ENCODE measurements at regions not wholly inside any gene's neighbourhood (a gene's known extent, or its start where the extent isn't known, plus 50 kb on each side); places are given as distances from the start of the nearest gene placed in this dataset.

DNA sequence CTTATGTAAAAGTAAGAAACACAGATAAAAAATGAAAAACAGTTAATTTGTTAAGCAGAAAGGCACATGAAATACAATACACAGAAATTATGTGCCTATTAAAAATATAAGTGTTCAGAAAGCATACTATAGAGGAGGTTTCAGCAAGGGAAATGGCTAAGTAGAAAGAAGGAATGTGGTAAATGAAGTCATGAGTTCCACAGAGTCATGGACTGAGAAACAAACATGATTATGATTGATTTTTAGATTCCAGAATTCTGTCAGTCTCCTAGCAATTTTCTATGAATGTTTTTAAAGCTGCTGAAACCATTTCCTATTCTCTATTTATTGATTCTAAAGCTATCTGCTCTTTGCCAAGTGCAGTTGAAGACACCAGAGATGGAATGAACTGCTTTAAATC lies 1398.4 kb downstream of the ARAP2 start:
- Histone ChIP-seq H3K36me3 (ENCODE audit: insufficient read depth, low read length) (no peaks in the 10 kb centered on the region), H3K4me1 (ENCODE audit: insufficient read depth, low read length, severe bottlenecking) (no peaks in the 10 kb centered on the region), H3F3A (ENCODE audit: insufficient read depth, low read length) (no peaks in the 10 kb centered on the region), H3K9ac (ENCODE audit: low read length) (no peak overlapping the region), H3K27ac (ENCODE audit: low read depth, low read length, poor library complexity, severe bottlenecking) (no peak overlapping the region), H3K9me3 (ENCODE audit: low read length) (no peaks in the 10 kb centered on the region), H3K79me2 (ENCODE audit: insufficient read depth, low read length) (no peaks in the 10 kb centered on the region), H3K27me3 (ENCODE audit: insufficient read depth, low read length) (no peaks in the 10 kb centered on the region), H4K20me1 (ENCODE audit: insufficient read depth, low read length) (no peaks in the 10 kb centered on the region), H2AFZ (ENCODE audit: low read length) (no peak overlapping the region), H3K4me2 (ENCODE audit: low read length) (no peak overlapping the region), H3K9me2 (ENCODE audit: low read depth, low read length) (no peaks in the 10 kb centered on the region), H3K4me3 (ENCODE audit: low read depth, low read length, poor library complexity, severe bottlenecking) (no peak overlapping the region)
- no peak for TF ChIP-seq EZH2 (IDR thresholded peaks at IDR 0.05; ENCODE audit: borderline replicate concordance, low read length)
- TF ChIP-seq CTCF (IDR thresholded peaks at IDR 0.05; ENCODE audit: low read length) = no peak

- Histone ChIP-seq H3K9me2 (ENCODE audit: low read depth, low read length) (no peaks in the 10 kb centered on the region), H3K9ac (ENCODE audit: low read length) (no peak overlapping the region), H3K36me3 (ENCODE audit: insufficient read depth, low read length) (no peaks in the 10 kb centered on the region), H3K9me3 (ENCODE audit: low read length) (no peaks in the 10 kb centered on the region), H2AFZ (ENCODE audit: low read length) (no peak overlapping the region), H3K27me3 (ENCODE audit: insufficient read depth, low read length) (no peaks in the 10 kb centered on the region), H3K4me3 (ENCODE audit: low read depth, low read length, poor library complexity, severe bottlenecking) (no peak overlapping the region), H4K20me1 (ENCODE audit: insufficient read depth, low read length) (no peaks in the 10 kb centered on the region), H3K4me2 (ENCODE audit: low read length) (no peak overlapping the region), H3K4me1 (ENCODE audit: insufficient read depth, low read length, severe bottlenecking) (no peaks in the 10 kb centered on the region), H3F3A (ENCODE audit: insufficient read depth, low read length) (no peaks in the 10 kb centered on the region), H3K27ac (ENCODE audit: low read depth, low read length, poor library complexity, severe bottlenecking) (no peak overlapping the region), H3K79me2 (ENCODE audit: insufficient read depth, low read length) (no peaks in the 10 kb centered on the region)
- TF ChIP-seq CTCF (IDR thresholded peaks at IDR 0.05; ENCODE audit: low read length) (no peak), EZH2 (IDR thresholded peaks at IDR 0.05; ENCODE audit: borderline replicate concordance, low read length) (no peak)
Measured at GRCh38 chr4:34850421-34850820, 1393.9 kb downstream of the ARAP2 start.

- H3K79me2 ChIP-seq (ENCODE audit: insufficient read depth, low read length) = no peaks in the 10 kb centered on the region
- H3K9me3 ChIP-seq (ENCODE audit: low read length) = no peaks in the 10 kb centered on the region
- TF ChIP-seq CTCF (IDR thresholded peaks at IDR 0.05; ENCODE audit: low read length) (no peak), EZH2 (IDR thresholded peaks at IDR 0.05; ENCODE audit: borderline replicate concordance, low read length) (no peak)
- no peak overlapping the region for H2AFZ ChIP-seq (ENCODE audit: low read length)
- H3K4me3 ChIP-seq (ENCODE audit: low read depth, low read length, poor library complexity, severe bottlenecking) = no peak overlapping the region
- H4K20me1 ChIP-seq (ENCODE audit: insufficient read depth, low read length) = no peaks in the 10 kb centered on the region
- H3K9ac ChIP-seq (ENCODE audit: low read length) = no peak overlapping the region
- H3F3A ChIP-seq (ENCODE audit: insufficient read depth, low read length) = no peaks in the 10 kb centered on the region
- no peak overlapping the region for H3K27ac ChIP-seq (ENCODE audit: low read depth, low read length, poor library complexity, severe bottlenecking)
- H3K4me1 ChIP-seq (ENCODE audit: insufficient read depth, low read length, severe bottlenecking) = no peaks in the 10 kb centered on the region
- no peaks in the 10 kb centered on the region for H3K27me3 ChIP-seq (ENCODE audit: insufficient read depth, low read length)
- H3K36me3 ChIP-seq (ENCODE audit: insufficient read depth, low read length) = no peaks in the 10 kb centered on the region
- H3K4me2 ChIP-seq (ENCODE audit: low read length) = no peak overlapping the region
- no peaks in the 10 kb centered on the region for H3K9me2 ChIP-seq (ENCODE audit: low read depth, low read length)
Measured at GRCh38 chr4:34850968-34851367, 1393.3 kb downstream of the ARAP2 start.

Measured in OCI-LY1 (cell line).